ENCODE measurements at regions not wholly inside any gene's neighbourhood (a gene's known extent, or its start where the extent isn't known, plus 50 kb on each side); places are given as distances from the start of the nearest gene placed in this dataset.

GRCh38 chr10:83166344-83166743, 973.0 kb upstream of the GHITM start:
- Histone ChIP-seq H3K4me1 (ENCODE audit: low read length) (no peaks in the 10 kb centered on the region), H3K27me3 (ENCODE audit: low read depth, low read length) (no peaks in the 10 kb centered on the region), H3K36me3 (replicated peaks; ENCODE audit: low read depth, low read length) (no peaks in the 10 kb centered on the region), H3K4me3 (ENCODE audit: low read length) (no peak overlapping the region), H3K9ac (ENCODE audit: low read length) (no peak overlapping the region), H2AFZ (ENCODE audit: low read depth, low read length) (no peak overlapping the region), H3K4me2 (ENCODE audit: low read length) (no peak overlapping the region), H4K20me1 (ENCODE audit: insufficient read depth, low read length) (no peaks in the 10 kb centered on the region), H3K27ac (ENCODE audit: low read length) (no peak overlapping the region), H3K79me2 (ENCODE audit: low read length) (no peaks in the 10 kb centered on the region), H3K9me3 (ENCODE audit: insufficient read depth, low read length) (no peaks in the 10 kb centered on the region)
- TF ChIP-seq, protein P1, sequence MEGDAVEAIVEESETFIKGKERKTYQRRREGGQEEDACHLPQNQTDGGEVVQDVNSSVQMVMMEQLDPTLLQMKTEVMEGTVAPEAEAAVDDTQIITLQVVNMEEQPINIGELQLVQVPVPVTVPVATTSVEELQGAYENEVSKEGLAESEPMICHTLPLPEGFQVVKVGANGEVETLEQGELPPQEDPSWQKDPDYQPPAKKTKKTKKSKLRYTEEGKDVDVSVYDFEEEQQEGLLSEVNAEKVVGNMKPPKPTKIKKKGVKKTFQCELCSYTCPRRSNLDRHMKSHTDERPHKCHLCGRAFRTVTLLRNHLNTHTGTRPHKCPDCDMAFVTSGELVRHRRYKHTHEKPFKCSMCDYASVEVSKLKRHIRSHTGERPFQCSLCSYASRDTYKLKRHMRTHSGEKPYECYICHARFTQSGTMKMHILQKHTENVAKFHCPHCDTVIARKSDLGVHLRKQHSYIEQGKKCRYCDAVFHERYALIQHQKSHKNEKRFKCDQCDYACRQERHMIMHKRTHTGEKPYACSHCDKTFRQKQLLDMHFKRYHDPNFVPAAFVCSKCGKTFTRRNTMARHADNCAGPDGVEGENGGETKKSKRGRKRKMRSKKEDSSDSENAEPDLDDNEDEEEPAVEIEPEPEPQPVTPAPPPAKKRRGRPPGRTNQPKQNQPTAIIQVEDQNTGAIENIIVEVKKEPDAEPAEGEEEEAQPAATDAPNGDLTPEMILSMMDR (IDR thresholded peaks at IDR 0.05; ENCODE audit: low read depth, low read length): no peak
- no peak for TF ChIP-seq EZH2phosphoT487 (IDR thresholded peaks at IDR 0.05; ENCODE audit: low read depth)

DNA sequence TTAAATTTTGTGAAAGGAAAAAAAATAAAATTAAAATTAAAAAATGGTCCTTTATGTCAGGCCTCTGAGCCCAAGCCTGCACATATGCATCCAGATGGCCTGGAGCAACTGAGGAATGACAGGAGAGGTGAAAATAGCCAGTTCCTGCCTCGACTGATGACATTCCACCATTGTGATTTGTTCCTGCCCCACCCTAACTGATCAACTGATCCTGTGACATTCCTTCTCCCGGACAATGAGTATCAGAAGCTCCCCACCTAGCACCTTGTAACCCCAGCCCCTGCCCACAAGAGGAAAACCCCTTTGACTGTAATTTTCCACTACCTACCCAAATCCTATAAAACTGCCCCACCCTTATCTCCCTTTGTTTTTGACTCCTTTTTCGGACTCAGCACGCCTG, 972.2 kb upstream of the GHITM start:
- no peak overlapping the region for H3K4me2 ChIP-seq (ENCODE audit: low read length)
- H3K27ac ChIP-seq (ENCODE audit: low read length): no peak overlapping the region
- H3K27me3 ChIP-seq (ENCODE audit: low read depth, low read length): no peaks in the 10 kb centered on the region
- no peak overlapping the region for H3K4me3 ChIP-seq (ENCODE audit: low read length)
- H3K79me2 ChIP-seq (ENCODE audit: low read length): no peaks in the 10 kb centered on the region
- TF ChIP-seq, protein P1 (IDR thresholded peaks at IDR 0.05; ENCODE audit: low read depth, low read length): no peak
- no peak for TF ChIP-seq EZH2phosphoT487 (IDR thresholded peaks at IDR 0.05; ENCODE audit: low read depth)
- no peaks in the 10 kb centered on the region for H4K20me1 ChIP-seq (ENCODE audit: insufficient read depth, low read length)
- no peaks in the 10 kb centered on the region for H3K9me3 ChIP-seq (ENCODE audit: insufficient read depth, low read length)
- H3K4me1 ChIP-seq (ENCODE audit: low read length): no peaks in the 10 kb centered on the region
- no peak overlapping the region for H2AFZ ChIP-seq (ENCODE audit: low read depth, low read length)
- H3K9ac ChIP-seq (ENCODE audit: low read length): no peak overlapping the region
- no peaks in the 10 kb centered on the region for H3K36me3 ChIP-seq (replicated peaks; ENCODE audit: low read depth, low read length)

DNA sequence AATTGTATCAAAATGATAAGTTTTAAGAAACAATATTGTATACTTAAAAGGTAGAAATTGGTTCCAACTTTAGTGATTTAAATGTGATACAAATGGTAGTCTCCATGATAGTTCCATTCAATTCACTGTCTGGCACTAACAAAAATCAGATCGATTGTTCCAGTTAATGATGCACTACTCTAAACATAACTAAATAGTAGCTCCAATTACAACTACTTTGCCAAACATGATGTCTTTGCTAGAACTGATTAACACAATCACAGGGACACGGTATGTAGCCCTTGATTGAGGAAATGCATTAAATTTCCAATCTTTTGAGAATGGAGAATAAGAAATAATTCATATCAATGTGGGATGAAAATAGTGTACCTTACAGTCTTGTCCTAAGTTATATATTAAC, 962.4 kb upstream of the GHITM start:
- Histone ChIP-seq H3K4me3 (ENCODE audit: low read length) (no peak overlapping the region), H3K36me3 (replicated peaks; ENCODE audit: low read depth, low read length) (no peaks in the 10 kb centered on the region), H3K9me3 (ENCODE audit: insufficient read depth, low read length) (no peaks in the 10 kb centered on the region), H3K79me2 (ENCODE audit: low read length) (no peaks in the 10 kb centered on the region), H4K20me1 (ENCODE audit: insufficient read depth, low read length) (no peaks in the 10 kb centered on the region), H3K4me2 (ENCODE audit: low read length) (no peak overlapping the region), H3K27me3 (ENCODE audit: low read depth, low read length) (no peaks in the 10 kb centered on the region), H3K27ac (ENCODE audit: low read length) (no peak overlapping the region), H3K9ac (ENCODE audit: low read length) (no peak overlapping the region), H2AFZ (ENCODE audit: low read depth, low read length) (no peak overlapping the region), H3K4me1 (ENCODE audit: low read length) (no peaks in the 10 kb centered on the region)
- TF ChIP-seq EZH2phosphoT487 (IDR thresholded peaks at IDR 0.05; ENCODE audit: low read depth): no peak
- TF ChIP-seq, protein P1 (IDR thresholded peaks at IDR 0.05; ENCODE audit: low read depth, low read length): no peak

DNA sequence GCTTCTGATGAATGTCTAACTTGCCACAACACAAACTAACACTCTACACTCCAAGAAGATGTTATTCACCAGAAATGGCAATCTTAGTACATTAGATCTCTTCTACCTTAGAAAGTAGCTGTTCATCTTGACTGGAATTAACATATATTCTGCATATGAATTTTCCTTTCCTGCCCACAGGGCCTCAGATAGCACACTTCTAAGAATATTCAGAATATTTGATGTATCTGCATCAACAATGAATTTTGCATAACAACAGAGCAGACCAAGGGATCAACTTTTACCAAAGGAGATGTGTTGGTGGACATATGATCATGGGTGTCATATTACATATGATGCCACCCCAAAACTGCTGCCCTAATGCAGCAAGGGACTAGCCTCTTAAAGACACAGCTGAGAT, 960.8 kb upstream of the GHITM start:
- TF ChIP-seq, protein P1 (IDR thresholded peaks at IDR 0.05; ENCODE audit: low read depth, low read length): no peak
- TF ChIP-seq EZH2phosphoT487 (IDR thresholded peaks at IDR 0.05; ENCODE audit: low read depth): no peak
- no peaks in the 10 kb centered on the region for H3K79me2 ChIP-seq (ENCODE audit: low read length)

More for the DNA sequence above, 960.8 kb upstream of the GHITM start:
- Histone ChIP-seq H3K27me3 (ENCODE audit: low read depth, low read length) (no peaks in the 10 kb centered on the region), H3K36me3 (replicated peaks; ENCODE audit: low read depth, low read length) (no peaks in the 10 kb centered on the region), H2AFZ (ENCODE audit: low read depth, low read length) (no peak overlapping the region), H3K9me3 (ENCODE audit: insufficient read depth, low read length) (no peaks in the 10 kb centered on the region), H3K4me1 (ENCODE audit: low read length) (no peaks in the 10 kb centered on the region), H3K4me2 (ENCODE audit: low read length) (no peak overlapping the region), H4K20me1 (ENCODE audit: insufficient read depth, low read length) (no peaks in the 10 kb centered on the region), H3K27ac (ENCODE audit: low read length) (no peak overlapping the region), H3K4me3 (ENCODE audit: low read length) (no peak overlapping the region), H3K9ac (ENCODE audit: low read length) (no peak overlapping the region)
